ENCODE measurements at regions not wholly inside any gene's neighbourhood (a gene's known extent, or its start where the extent isn't known, plus 50 kb on each side); places are given as distances from the start of the nearest gene placed in this dataset.

- TF ChIP-seq, protein P1, sequence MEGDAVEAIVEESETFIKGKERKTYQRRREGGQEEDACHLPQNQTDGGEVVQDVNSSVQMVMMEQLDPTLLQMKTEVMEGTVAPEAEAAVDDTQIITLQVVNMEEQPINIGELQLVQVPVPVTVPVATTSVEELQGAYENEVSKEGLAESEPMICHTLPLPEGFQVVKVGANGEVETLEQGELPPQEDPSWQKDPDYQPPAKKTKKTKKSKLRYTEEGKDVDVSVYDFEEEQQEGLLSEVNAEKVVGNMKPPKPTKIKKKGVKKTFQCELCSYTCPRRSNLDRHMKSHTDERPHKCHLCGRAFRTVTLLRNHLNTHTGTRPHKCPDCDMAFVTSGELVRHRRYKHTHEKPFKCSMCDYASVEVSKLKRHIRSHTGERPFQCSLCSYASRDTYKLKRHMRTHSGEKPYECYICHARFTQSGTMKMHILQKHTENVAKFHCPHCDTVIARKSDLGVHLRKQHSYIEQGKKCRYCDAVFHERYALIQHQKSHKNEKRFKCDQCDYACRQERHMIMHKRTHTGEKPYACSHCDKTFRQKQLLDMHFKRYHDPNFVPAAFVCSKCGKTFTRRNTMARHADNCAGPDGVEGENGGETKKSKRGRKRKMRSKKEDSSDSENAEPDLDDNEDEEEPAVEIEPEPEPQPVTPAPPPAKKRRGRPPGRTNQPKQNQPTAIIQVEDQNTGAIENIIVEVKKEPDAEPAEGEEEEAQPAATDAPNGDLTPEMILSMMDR (IDR thresholded peaks at IDR 0.05; ENCODE audit: insufficient read depth in 1 of 2, low read depth in 1 of 2, low read length in 1 of 2, severe bottlenecking in 1 of 2, unreplicated experiment in 1 of 2): peak in 1 of 2 experiments; percentile 4
- DNase-seq: peak in 1 of 2 experiments; percentile 8
- H3K9me3 ChIP-seq: no peaks in the 10 kb centered on the region
- H3K4me3 Mint-ChIP-seq (ENCODE audit: unreplicated experiment): no peak overlapping the region
- H3K9me3 Mint-ChIP-seq (ENCODE audit: unreplicated experiment): no peaks in the 10 kb centered on the region
- ChIA-PET CTCF (interaction anchor here (1.2 kb wide), 1 partner anchor 997 kb away, joined by 3 read pairs; the partner anchor contains the start of gene EPHB1), POLR2A (interaction anchor here (0.5 kb wide), 1 partner anchor 1010 kb away, joined by 3 read pairs; no protein-coding TSS in a partner anchor)
- H3K27me3 Mint-ChIP-seq (ENCODE audit: insufficient read depth, unreplicated experiment): peaks cover 6% of the 10 kb centered on the region
- no TSS peak for BruUV-seq (replicated peaks)
- no peaks in the 10 kb centered on the region for H3K36me3 Mint-ChIP-seq (ENCODE audit: insufficient read depth, unreplicated experiment)
- no peaks in the 10 kb centered on the region for H3K27me3 ChIP-seq (replicated peaks; ENCODE audit: control insufficient read depth, insufficient read depth, low read length)
- no peak overlapping the region for H3K27ac Mint-ChIP-seq (ENCODE audit: unreplicated experiment)
- H3K4me1 Mint-ChIP-seq (ENCODE audit: low read depth, unreplicated experiment): no peaks in the 10 kb centered on the region
- H3K4me1 ChIP-seq: no peaks in the 10 kb centered on the region
- intact Hi-C loops (cut with micrococcal nuclease; ENCODE audit: unreplicated experiment): loop anchor here (10.0 kb wide), 1 partner anchor 103 kb away; no protein-coding TSS in a partner anchor
- H3K36me3 ChIP-seq (ENCODE audit: control insufficient read depth, insufficient read depth, low read length): no peaks in the 10 kb centered on the region
- no peak overlapping the region for H3K4me3 ChIP-seq (ENCODE audit: low read depth, low read length)
Measured at GRCh38 chr3:135792174-135792573, 173.4 kb upstream of the PPP2R3A start.

GRCh38 chr3:135792858-135793475, 172.6 kb upstream of the PPP2R3A start:
- TF ChIP-seq, protein P1 (IDR thresholded peaks at IDR 0.05; ENCODE audit: insufficient read depth in 1 of 2, low read depth in 1 of 2, low read length in 1 of 2, severe bottlenecking in 1 of 2, unreplicated experiment in 1 of 2): no peak
- BruUV-seq (replicated peaks): no TSS peak
- peaks cover 6% of the 10 kb centered on the region for H3K27me3 Mint-ChIP-seq (ENCODE audit: insufficient read depth, unreplicated experiment)
- H3K4me3 Mint-ChIP-seq (ENCODE audit: unreplicated experiment): no peak overlapping the region
- H3K4me1 Mint-ChIP-seq (ENCODE audit: low read depth, unreplicated experiment): no peaks in the 10 kb centered on the region
- H3K9me3 ChIP-seq: no peaks in the 10 kb centered on the region
- H3K9me3 Mint-ChIP-seq (ENCODE audit: unreplicated experiment): no peaks in the 10 kb centered on the region
- H3K36me3 Mint-ChIP-seq (ENCODE audit: insufficient read depth, unreplicated experiment): no peaks in the 10 kb centered on the region
- no peaks in the 10 kb centered on the region for H3K27me3 ChIP-seq (replicated peaks; ENCODE audit: control insufficient read depth, insufficient read depth, low read length)
- ChIA-PET CTCF (interaction anchor here (1.2 kb wide), 1 partner anchor 998 kb away, joined by 3 read pairs; the partner anchor contains the start of gene EPHB1), POLR2A (no interaction called here)
- intact Hi-C loops (cut with micrococcal nuclease; ENCODE audit: unreplicated experiment): loop anchor here (10.0 kb wide), 1 partner anchor 102 kb away; no protein-coding TSS in a partner anchor
- H3K36me3 ChIP-seq (ENCODE audit: control insufficient read depth, insufficient read depth, low read length): no peaks in the 10 kb centered on the region
- H3K4me3 ChIP-seq (ENCODE audit: low read depth, low read length): no peak overlapping the region
- no peaks in the 10 kb centered on the region for H3K4me1 ChIP-seq
- no peak overlapping the region for H3K27ac Mint-ChIP-seq (ENCODE audit: unreplicated experiment)
- no peak for DNase-seq

- BruUV-seq (replicated peaks): no TSS peak
- no peaks in the 10 kb centered on the region for H3K4me1 Mint-ChIP-seq (ENCODE audit: low read depth, unreplicated experiment)
- Histone ChIP-seq H3K27me3 (replicated peaks; ENCODE audit: control insufficient read depth, insufficient read depth, low read length) (no peaks in the 10 kb centered on the region; the same call in 1 of the 2 replicates), H3K4me1 (no peaks in the 10 kb centered on the region), H3K9me3 (no peaks in the 10 kb centered on the region), H3K4me3 (ENCODE audit: low read depth, low read length) (no peak overlapping the region), H3K36me3 (ENCODE audit: control insufficient read depth, insufficient read depth, low read length) (no peaks in the 10 kb centered on the region)
- intact Hi-C loops (cut with micrococcal nuclease; ENCODE audit: unreplicated experiment): no loop called here
- H3K27ac Mint-ChIP-seq (ENCODE audit: unreplicated experiment): no peak overlapping the region
- no peaks in the 10 kb centered on the region for H3K9me3 Mint-ChIP-seq (ENCODE audit: unreplicated experiment)
- TF ChIP-seq, protein P1 (IDR thresholded peaks at IDR 0.05; ENCODE audit: insufficient read depth in 1 of 2, low read depth in 1 of 2, low read length in 1 of 2, severe bottlenecking in 1 of 2, unreplicated experiment in 1 of 2): no peak
- H3K36me3 Mint-ChIP-seq (ENCODE audit: insufficient read depth, unreplicated experiment): no peaks in the 10 kb centered on the region
- POLR2A ChIA-PET: no interaction called here
- peaks cover 6% of the 10 kb centered on the region for H3K27me3 Mint-ChIP-seq (ENCODE audit: insufficient read depth, unreplicated experiment)
- no peak for DNase-seq
- CTCF ChIA-PET: no interaction called here
- no peak overlapping the region for H3K4me3 Mint-ChIP-seq (ENCODE audit: unreplicated experiment)
Measured at GRCh38 chr3:135800071-135800549, 165.4 kb upstream of the PPP2R3A start.

Data from Caco-2 (cell line).